PFSK-1 (cell line): ENCODE measurements at regions not wholly inside any gene's neighbourhood (a gene's known extent, or its start where the extent isn't known, plus 50 kb on each side); places are given as distances from the start of the nearest gene placed in this dataset.

Experiments used
- POLR2AphosphoS5 ChIP-seq: IDR thresholded peaks from 2 replicates; pipeline ENCODE4 v1.6.1; 2012; ENCODE audit warnings: low read depth, mild to moderate bottlenecking, control low read depth, low read length, moderate library complexity
- SIN3A ChIP-seq: IDR thresholded peaks from 2 replicates; pipeline ENCODE4 v1.6.1; 2012; ENCODE audit warnings: mild to moderate bottlenecking, low read length, moderate library complexity, borderline replicate concordance; ENCODE audit not compliant: insufficient read depth
- TAF1 ChIP-seq: IDR thresholded peaks from 2 replicates; pipeline ENCODE4 v1.6.1; 2012; ENCODE audit warnings: low read length, control low read depth, borderline replicate concordance; ENCODE audit not compliant: insufficient read depth

GRCh38 chr17:71080937-71081336 lies 911.6 kb downstream of the KCNJ2 start:
- TF ChIP-seq TAF1: no peak
- no peak for TF ChIP-seq SIN3A
- no peak for TF ChIP-seq POLR2AphosphoS5
